ENCODE measurements at regions not wholly inside any gene's neighbourhood (a gene's known extent, or its start where the extent isn't known, plus 50 kb on each side); places are given as distances from the start of the nearest gene placed in this dataset.
"Not testable (repeated sequence)": the region's sequence is repeated elsewhere in the genome, so short reads cannot be mapped to it uniquely, and the experiment has no call there.

DNA sequence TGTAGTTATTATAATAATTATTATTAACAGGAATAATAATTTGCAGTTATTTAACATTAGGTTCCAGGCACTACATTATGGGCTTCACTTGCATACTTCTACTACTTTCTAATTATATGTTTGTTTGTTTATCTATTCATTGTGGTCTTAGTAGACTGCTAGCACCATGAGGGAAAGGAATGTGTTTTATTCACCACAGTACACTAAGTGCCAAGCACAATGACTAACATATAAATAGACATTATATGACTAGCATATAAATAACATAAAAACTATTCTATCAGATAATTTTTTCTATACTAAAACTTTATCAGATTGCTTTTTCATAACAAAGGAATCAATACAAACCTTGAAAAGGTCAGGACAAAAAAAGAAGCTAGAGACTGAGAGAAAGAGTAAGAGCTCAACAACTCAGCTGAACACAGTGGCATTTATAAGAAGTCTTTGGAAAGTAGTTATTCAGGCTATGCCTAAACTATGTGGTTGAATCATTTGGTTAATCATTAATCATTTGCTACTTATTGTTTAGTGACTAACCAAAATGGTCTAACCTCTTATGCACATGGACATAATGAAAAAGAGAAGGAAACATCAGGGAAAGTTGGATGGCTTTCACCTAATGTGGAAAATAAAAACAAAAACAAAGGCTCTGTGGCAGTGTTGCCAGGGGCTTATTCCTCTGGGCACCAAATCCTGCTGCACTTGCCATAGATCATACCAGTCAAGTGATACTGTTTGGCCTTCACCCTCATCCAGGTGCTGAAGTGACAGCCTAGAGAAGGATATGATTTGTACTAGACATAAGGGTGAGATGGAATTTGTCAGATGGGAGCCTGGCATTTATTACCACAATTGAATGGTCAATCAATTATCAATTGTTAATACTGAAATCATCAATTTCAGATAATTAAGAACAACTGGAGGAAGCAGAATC lies 174.9 kb downstream of the ETAA1 start:
- peak; percentile 100 for DNase-seq (ENCODE audit: low read depth)

DNA sequence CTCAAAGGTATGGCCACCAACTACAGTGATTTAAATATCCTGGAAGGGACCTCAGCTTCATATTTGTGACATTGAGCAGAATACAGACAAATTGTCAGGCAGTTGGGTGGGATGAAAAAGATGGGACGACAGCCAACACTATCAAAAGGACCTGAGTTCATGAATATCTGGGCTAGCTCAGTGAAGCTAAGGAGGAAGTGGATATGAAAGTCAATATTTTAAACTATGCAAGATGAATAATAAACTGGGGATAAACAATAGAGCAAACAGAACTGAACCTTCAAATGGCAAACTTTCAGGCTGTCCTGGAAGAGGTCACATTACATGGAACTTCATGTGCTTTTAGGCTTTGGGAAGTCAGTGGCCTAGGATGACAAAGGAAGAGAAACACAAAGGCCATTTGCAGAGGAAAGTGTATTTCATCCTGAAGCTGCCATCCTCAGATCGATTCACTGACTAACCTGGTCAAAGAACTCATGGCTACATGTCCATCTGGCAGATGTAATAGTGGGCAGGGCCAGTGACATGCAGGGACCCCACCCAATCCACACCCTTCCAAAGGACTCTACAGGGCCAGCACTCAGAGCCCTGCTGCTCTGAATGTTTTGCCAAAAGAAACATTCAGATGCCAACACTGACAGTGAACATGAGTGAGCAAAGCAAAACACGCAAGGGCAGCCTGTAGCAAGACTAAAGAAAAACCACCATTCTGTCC lies 175.7 kb downstream of the ETAA1 start:
- peak; percentile 46 for DNase-seq (ENCODE audit: low read depth)

DNA sequence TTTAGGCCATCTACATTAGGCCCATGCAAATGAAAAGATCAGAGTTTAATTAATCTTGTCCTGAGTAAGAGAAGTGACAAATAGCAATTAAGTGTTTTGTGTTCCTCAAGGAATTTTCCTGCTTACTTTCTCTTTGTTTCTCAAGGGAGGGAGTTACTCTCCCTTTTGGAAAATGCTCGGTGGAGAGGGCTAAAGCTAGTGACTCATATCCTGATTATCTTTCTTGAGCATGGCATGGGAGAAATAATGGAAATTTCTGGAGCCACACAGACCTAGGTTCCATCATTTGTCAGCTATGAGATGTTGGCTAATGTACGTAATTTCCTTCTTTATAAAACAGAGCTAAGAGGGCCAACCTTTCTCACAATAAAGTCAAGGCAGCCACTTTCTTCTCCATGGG lies 177.1 kb downstream of the ETAA1 start:
- peak; percentile 74 for DNase-seq (ENCODE audit: low read depth)

GRCh38 chr2:67576226-67576625 lies 179.1 kb downstream of the ETAA1 start:
- DNase-seq (ENCODE audit: low read depth), result no peak

DNA sequence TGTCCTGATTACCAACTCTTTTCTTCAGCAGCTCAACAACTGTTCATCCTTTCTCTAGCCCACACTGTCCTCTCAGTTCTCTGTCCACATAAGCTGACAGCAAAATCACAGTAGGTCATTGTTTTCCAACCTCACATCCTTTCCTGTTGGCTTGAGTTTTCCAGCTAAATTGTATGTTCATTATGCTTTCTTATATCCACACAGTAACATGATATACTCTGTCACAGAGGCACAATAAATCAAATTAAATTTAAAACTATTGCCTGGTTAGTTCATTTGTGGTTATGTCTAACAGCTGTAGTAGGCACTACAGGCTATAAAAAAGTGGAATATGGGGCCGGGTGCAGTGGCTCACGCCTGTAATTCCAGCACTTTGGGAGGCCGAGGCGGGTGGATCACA lies 179.9 kb downstream of the ETAA1 start:
- no peak for DNase-seq (ENCODE audit: low read depth)

DNA sequence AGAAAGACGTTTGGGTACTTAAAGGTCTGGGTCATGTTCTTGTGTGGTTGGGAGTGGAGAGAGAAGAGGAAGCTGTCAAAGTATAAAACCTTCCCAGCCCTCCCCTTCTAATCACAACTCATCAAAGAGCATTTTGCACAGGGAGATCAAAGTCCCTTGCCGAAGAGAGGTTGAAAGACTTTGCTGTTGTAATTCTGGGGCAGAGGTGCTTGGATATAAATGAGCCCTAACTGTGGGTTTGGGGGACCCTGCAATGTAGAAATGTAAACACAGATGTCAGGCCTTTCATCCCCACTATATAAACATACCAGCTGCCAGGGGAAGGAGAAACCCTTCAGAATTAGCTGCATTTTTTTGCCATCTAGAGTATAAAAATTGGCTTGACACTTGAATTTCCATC lies 182.1 kb downstream of the ETAA1 start:
- DNase-seq (ENCODE audit: low read depth), result no peak

GRCh38 chr2:67579806-67580205 lies 182.7 kb downstream of the ETAA1 start:
- DNase-seq (ENCODE audit: low read depth), result no peak

DNA sequence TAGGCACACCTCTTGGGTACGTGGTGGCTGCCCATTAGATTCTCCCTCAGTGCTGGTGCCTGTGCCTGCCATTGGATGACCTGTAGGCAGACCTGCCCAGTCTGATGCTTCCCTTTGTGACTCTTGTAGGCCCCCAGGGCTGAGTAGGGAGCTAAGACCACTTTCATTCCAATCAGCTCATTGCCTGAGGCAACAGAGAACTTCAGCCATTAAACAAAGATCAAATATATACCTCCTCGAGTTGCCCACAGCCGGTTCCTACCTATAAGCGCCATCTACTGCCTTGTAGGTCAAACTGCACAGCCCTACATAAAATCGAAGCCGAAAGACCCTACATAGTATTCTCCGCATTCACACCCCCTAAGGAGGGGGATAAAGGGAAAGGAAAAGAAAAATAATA lies 184.6 kb downstream of the ETAA1 start:
- DNase-seq (ENCODE audit: low read depth), result no peak

DNA sequence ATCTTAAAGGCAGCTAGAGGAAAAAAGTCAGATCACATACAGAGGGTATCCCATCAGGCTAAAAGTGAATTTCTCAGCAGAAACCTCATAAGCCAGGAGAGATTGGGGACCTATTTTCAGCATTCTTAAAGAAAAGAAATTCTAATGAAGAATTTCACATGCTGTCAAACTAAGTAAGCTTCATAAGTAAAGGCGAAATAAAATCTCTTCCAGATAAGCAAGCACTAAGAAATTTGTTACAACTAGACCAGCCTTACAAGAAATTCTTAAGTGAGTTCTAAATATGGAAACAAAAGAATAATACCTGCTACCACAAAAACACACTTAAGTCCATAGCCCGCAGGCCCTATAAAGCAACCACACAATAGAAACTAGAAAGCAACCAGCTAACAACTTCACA lies 186.1 kb downstream of the ETAA1 start:
- no peak for DNase-seq (ENCODE audit: low read depth)

DNA sequence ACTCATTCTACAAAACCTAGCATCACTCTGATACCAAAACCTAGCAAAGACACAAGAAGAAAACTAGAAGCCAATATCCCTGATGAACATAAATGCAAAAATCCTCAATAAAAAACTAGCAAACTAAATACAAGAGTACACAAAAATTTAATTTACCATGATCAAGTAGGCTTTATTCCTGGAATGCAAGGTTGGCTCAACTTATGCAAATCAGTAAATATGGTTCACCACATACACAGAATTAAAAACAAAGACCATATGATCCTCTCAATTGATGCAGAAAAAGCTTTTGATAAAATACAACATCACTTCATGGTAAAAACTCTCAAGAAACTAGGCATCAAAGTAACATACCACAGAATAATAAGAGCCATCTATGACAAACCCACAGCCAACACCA lies 188.3 kb downstream of the ETAA1 start:
- no peak for DNase-seq (ENCODE audit: low read depth)

- DNase-seq (ENCODE audit: low read depth), result not testable (repeated sequence)
These were observed 192.0 kb downstream of the ETAA1 start for GRCh38 chr2:67589121-67589520.

DNA sequence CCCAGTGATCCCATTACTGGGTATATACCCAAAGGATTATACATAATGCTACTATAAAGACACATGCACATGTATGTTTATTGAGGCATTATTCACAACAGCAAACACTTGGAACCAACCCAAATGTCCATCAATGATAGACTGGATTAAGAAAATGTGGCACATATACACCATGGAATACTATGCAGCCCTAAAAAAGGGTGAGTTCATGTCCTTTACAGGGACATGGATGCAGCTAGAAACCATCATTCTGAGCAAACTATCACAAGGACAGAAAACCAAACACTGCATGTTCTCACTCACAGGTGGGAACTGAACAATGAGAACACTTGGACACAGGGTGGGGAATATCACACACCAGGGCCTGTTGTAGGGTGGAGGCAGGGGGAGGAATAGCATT lies 197.4 kb downstream of the ETAA1 start:
- not testable (repeated sequence) for DNase-seq (ENCODE audit: low read depth)

DNA sequence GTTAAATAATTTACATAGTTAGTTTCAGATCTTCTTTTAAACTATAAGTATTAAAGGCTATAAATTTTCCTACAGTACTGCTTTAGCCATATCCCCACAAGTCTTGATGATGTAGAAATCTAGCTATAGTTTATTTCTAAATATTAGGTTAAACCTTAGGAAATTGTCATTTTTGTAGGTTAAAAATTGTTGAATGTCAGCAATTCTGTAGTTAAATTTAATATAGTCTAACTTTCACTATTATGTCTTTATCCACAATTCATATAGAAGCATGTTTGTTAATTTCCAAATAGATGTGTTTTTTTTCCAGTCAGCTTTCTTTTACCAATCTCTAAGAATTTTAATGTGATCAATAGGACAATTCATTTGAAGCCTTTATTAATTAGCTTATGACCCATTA lies 199.7 kb downstream of the ETAA1 start:
- no peak for DNase-seq (ENCODE audit: low read depth)

DNA sequence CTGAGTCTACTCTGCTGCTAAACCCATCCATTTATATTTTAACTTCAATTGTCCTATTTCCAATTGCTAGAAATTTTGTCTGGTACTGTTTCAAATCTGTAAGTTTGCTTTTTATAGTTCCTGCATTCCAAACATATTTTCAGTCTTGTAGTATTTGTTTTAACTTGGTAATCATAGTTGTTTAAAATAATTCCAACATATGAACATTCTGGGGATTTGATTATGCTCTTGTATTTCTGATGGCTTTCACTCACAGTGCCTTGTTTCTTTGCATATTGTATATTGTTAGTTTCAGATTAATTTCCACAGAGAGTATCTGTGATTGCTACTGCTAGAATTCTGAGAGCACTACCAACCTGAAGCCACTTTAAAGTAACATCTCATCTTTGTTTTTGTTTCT lies 202.4 kb downstream of the ETAA1 start:
- peak; percentile 13 for DNase-seq (ENCODE audit: low read depth)

- DNase-seq (ENCODE audit: low read depth), result no peak
These were observed 203.2 kb downstream of the ETAA1 start for GRCh38 chr2:67600222-67600871.

- peak; percentile 83 for DNase-seq (ENCODE audit: low read depth)
These were observed 203.8 kb downstream of the ETAA1 start for GRCh38 chr2:67600946-67601345.

GRCh38 chr2:67604360-67604759 lies 207.2 kb downstream of the ETAA1 start:
- DNase-seq (ENCODE audit: low read depth), result no peak

GRCh38 chr2:67612576-67613042 lies 215.5 kb downstream of the ETAA1 start:
- DNase-seq (ENCODE audit: low read depth), result peak; percentile 50

GRCh38 chr2:67613227-67613626 lies 216.1 kb downstream of the ETAA1 start:
- DNase-seq (ENCODE audit: low read depth), result no peak

GRCh38 chr2:67614454-67614853 lies 217.3 kb downstream of the ETAA1 start:
- DNase-seq (ENCODE audit: low read depth), result no peak

DNA sequence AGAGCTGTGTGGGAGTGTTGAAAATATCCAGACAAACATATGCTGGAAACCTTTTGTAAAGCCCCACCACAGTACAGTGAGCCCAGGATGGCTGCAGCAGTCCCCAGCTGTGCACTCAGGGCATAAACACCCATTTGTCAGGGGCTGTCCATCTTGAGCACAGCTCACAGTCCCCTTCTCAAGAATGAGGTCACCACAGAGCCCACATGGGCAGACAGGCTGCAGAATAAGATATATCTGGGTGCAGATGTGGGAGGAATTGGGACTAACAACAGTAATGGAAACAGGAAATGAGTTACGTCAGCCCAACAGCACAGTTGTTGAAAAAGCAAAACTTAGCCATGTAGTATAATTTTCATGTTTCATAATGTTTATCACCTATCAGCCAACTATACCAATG lies 219.6 kb downstream of the ETAA1 start:
- no peak for DNase-seq (ENCODE audit: low read depth)

- DNase-seq (ENCODE audit: low read depth), result no peak
These were observed 222.1 kb downstream of the ETAA1 start for GRCh38 chr2:67619204-67619603.
